ENCODE measurements at regions not wholly inside any gene's neighbourhood (a gene's known extent, or its start where the extent isn't known, plus 50 kb on each side); places are given as distances from the start of the nearest gene placed in this dataset.

- TF ChIP-seq REST (IDR thresholded peaks at IDR 0.05), result no peak
- TF ChIP-seq, protein P1, sequence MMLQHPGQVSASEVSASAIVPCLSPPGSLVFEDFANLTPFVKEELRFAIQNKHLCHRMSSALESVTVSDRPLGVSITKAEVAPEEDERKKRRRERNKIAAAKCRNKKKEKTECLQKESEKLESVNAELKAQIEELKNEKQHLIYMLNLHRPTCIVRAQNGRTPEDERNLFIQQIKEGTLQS (IDR thresholded peaks at IDR 0.05), result no peak
- TF ChIP-seq, protein P2, sequence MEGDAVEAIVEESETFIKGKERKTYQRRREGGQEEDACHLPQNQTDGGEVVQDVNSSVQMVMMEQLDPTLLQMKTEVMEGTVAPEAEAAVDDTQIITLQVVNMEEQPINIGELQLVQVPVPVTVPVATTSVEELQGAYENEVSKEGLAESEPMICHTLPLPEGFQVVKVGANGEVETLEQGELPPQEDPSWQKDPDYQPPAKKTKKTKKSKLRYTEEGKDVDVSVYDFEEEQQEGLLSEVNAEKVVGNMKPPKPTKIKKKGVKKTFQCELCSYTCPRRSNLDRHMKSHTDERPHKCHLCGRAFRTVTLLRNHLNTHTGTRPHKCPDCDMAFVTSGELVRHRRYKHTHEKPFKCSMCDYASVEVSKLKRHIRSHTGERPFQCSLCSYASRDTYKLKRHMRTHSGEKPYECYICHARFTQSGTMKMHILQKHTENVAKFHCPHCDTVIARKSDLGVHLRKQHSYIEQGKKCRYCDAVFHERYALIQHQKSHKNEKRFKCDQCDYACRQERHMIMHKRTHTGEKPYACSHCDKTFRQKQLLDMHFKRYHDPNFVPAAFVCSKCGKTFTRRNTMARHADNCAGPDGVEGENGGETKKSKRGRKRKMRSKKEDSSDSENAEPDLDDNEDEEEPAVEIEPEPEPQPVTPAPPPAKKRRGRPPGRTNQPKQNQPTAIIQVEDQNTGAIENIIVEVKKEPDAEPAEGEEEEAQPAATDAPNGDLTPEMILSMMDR (IDR thresholded peaks at IDR 0.05; ENCODE audit: low read depth, low read length, missing input control), result no peak
- TF ChIP-seq SP1 (IDR thresholded peaks at IDR 0.05), result no peak
- TF ChIP-seq GABPA (IDR thresholded peaks at IDR 0.05 in 1 of 2, conservative IDR thresholded peaks at IDR 0.05 in 1 of 2), result no peak
- TF ChIP-seq TAF1 (conservative IDR thresholded peaks at IDR 0.05), result no peak
- no peak for TF ChIP-seq YY1 (IDR thresholded peaks at IDR 0.05)
- TF ChIP-seq RAD21 (IDR thresholded peaks at IDR 0.05), result no peak
- no peak for TF ChIP-seq NR2F2 (IDR thresholded peaks at IDR 0.05)
- TF ChIP-seq, protein P3, sequence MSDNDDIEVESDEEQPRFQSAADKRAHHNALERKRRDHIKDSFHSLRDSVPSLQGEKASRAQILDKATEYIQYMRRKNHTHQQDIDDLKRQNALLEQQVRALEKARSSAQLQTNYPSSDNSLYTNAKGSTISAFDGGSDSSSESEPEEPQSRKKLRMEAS (IDR thresholded peaks at IDR 0.05), result no peak
- TF ChIP-seq EGR1 (IDR thresholded peaks at IDR 0.05; ENCODE audit: low read depth in 2 of 2), result no peak
These were observed 889.7 kb downstream of the PDHA2 start for GRCh38 chr4:96729641-96730040.

All from liver (tissue), 3 donors.